IPS-18a (cell line): ENCODE measurements at regions not wholly inside any gene's neighbourhood (a gene's known extent, or its start where the extent isn't known, plus 50 kb on each side); places are given as distances from the start of the nearest gene placed in this dataset.

Experiments used
- H3K27ac ChIP-seq: one replicate; pipeline ENCODE4 v1.5.1; 2013; ENCODE audit warnings: low read length
- H3K27me3 ChIP-seq: one replicate; pipeline ENCODE4 v1.6.1; 2013; ENCODE audit warnings: mild to moderate bottlenecking, low read length; ENCODE audit not compliant: control insufficient read depth, insufficient read depth
- H3K36me3 ChIP-seq: one replicate; pipeline ENCODE4 v1.6.1; 2013; ENCODE audit warnings: low read depth, low read length; ENCODE audit not compliant: control insufficient read depth
- H3K4me1 ChIP-seq: one replicate; pipeline ENCODE4 v1.6.1; 2013; ENCODE audit warnings: low read depth, low read length; ENCODE audit not compliant: control insufficient read depth
- H3K4me3 ChIP-seq: one replicate; pipeline ENCODE4 v1.5.1; 2013; ENCODE audit warnings: low read length
- H3K9ac ChIP-seq: one replicate; pipeline ENCODE4 v1.6.1; 2013; ENCODE audit warnings: mild to moderate bottlenecking, low read length, moderate library complexity
- H3K9me3 ChIP-seq: one replicate; pipeline ENCODE4 v1.6.1; 2013; ENCODE audit warnings: low read depth, low read length; ENCODE audit not compliant: control insufficient read depth

DNA sequence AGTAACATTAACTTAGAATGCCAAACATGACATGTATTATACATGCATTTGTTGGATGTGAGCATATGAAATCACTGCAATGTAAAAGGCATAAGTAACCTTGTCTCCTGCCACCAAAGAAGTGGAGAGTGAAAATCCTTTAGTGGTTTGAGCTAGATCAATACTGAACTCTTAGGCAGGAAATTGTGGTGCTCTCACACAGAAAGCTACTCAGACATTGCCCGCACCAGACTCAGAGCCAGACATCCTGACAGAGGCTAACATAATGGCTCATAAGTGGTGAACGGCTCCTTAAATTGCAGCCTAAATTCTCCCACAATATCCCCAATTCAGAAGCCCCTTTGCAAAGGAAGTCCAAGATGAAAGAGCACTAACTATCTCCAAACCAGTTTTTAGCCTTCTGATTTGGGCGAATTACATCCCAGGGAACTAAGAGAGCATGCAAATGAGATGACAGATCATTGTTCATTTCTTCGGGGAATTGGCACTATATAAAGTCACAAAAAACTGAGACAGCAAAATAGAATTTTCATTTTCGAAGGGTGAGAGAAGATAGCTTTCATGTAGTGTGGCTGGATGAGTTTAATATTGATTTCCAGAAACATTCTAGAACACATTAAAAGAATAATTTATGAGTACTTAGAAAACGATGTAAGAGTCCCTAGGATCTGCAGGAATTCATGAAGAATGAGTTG is 233.6 kb upstream of the RPS6KA3 start:
- Histone ChIP-seq H3K36me3 (no peaks in the 10 kb centered on the region), H3K9ac (no peak overlapping the region), H3K9me3 (peaks cover 18% of the 10 kb centered on the region), H3K27ac (no peak overlapping the region), H3K4me1 (no peaks in the 10 kb centered on the region), H3K27me3 (no peaks in the 10 kb centered on the region), H3K4me3 (no peak overlapping the region)

GRCh38 chrX:20499763-20500162 is 233.1 kb upstream of the RPS6KA3 start:
- no peaks in the 10 kb centered on the region for H3K36me3 ChIP-seq
- H3K9me3 ChIP-seq: peaks cover 18% of the 10 kb centered on the region
- H3K27ac ChIP-seq: no peak overlapping the region
- H3K27me3 ChIP-seq: no peaks in the 10 kb centered on the region
- H3K4me1 ChIP-seq: no peaks in the 10 kb centered on the region
- H3K9ac ChIP-seq: no peak overlapping the region
- no peak overlapping the region for H3K4me3 ChIP-seq

DNA sequence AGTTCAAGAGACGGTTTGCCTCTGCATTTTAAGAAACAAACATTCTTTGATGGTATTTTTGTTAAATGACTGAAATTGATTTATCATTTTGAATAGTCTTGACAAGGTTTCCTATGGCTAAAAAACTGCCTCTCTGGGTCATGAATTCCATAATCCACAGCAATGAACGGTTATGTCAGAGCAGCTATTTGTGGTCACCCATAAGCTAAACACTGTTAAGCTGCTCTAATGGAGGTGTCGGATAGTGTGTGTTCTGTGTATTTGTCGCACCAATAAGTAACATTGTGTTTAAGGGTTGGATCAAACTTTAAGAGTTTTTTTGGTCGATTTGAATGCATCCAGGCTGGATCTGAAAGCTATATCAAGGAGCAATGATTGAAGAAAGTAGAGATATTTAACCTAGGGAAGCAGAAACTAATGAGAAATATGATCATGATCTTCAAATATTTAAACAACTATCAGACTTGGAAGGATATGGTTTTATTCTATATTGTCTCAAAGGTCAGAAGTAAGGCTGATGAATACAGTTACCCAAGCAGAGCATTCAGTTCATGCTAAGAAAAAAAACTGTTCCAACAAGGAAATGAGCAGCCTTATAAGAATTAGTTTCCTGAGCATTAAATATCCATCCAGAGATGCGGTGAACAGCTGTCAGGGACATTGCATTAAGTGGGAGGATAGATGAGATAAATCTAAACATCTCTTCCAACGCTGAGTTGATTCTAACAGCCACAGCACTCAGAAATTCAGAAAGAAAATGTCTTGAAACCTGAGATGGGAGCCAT is 232.3 kb upstream of the RPS6KA3 start:
- H3K27me3 ChIP-seq: no peaks in the 10 kb centered on the region
- no peaks in the 10 kb centered on the region for H3K4me1 ChIP-seq
- no peak overlapping the region for H3K4me3 ChIP-seq
- no peak overlapping the region for H3K27ac ChIP-seq
- H3K9ac ChIP-seq: no peak overlapping the region
- H3K36me3 ChIP-seq: no peaks in the 10 kb centered on the region
- H3K9me3 ChIP-seq: peaks cover 18% of the 10 kb centered on the region

GRCh38 chrX:20495575-20495974 is 228.9 kb upstream of the RPS6KA3 start:
- H3K4me1 ChIP-seq: no peaks in the 10 kb centered on the region
- peaks cover 7% of the 10 kb centered on the region for H3K9me3 ChIP-seq
- no peaks in the 10 kb centered on the region for H3K36me3 ChIP-seq
- H3K27ac ChIP-seq: no peak overlapping the region
- no peak overlapping the region for H3K9ac ChIP-seq
- H3K27me3 ChIP-seq: no peaks in the 10 kb centered on the region
- H3K4me3 ChIP-seq: no peak overlapping the region

DNA sequence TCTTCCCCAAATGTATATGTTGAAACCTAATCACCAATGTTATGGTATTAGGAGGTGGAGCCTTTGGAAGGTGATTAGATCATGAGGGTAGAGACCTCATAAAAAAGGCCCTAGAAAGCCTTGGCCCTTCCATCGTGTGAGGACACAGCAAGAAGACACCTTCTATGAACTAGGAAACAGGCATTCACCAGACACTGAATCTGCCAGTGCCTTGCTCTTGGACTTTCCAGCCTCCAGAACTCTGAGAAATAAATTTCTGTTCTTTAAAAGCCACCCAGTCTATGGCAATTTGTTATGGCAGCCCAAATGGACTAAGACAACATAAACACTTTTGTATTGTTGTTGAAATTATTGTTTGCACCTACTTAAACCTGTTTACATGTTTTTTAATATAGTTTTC is 221.8 kb upstream of the RPS6KA3 start:
- peaks cover 20% of the 10 kb centered on the region for H3K9me3 ChIP-seq
- no peaks in the 10 kb centered on the region for H3K27me3 ChIP-seq
- no peak overlapping the region for H3K9ac ChIP-seq
- no peaks in the 10 kb centered on the region for H3K4me1 ChIP-seq
- no peaks in the 10 kb centered on the region for H3K36me3 ChIP-seq
- H3K4me3 ChIP-seq: no peak overlapping the region
- H3K27ac ChIP-seq: no peak overlapping the region

DNA sequence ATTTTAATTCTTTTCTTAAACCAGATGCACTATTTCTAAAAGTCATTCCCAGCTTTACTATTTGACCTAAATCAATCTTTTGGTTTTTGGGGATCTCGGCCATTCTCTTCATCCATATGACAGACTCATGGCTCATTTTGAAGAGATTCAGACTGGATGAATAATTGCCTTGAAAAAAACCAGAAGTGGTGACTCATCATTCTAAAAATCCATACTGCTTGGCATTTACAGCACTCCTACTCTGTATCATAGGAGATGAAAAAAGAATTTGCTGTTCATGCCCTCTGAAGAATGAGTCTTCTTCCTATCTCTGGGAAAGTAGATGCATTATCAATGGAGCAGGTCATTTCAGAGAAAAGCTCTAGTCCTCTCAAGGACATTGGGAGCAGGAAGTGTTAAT is 220.5 kb upstream of the RPS6KA3 start:
- Histone ChIP-seq H3K4me1 (no peaks in the 10 kb centered on the region), H3K9ac (no peak overlapping the region), H3K9me3 (peaks cover 20% of the 10 kb centered on the region), H3K27ac (no peak overlapping the region), H3K27me3 (no peaks in the 10 kb centered on the region), H3K36me3 (no peaks in the 10 kb centered on the region), H3K4me3 (no peak overlapping the region)

DNA sequence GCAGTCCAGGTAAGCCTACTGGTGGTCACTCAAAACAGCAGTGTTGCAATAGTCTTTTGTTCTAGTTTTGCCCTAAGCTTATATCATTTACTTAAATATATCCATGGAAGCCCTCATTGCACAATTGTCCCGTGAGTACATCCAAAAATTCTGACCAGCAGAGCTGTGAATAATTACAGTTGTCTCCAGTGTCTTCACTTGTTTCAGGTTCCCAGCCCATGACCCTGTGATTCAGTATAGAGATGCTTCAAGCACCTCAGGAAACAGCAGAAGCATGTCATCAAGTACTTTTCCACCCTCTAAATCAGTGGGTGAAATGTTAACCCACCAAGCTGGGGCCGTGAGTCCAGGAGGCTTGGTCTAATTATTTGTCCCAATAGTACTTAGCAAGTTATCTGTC is 214.9 kb upstream of the RPS6KA3 start:
- no peaks in the 10 kb centered on the region for H3K27me3 ChIP-seq
- H3K4me1 ChIP-seq: no peaks in the 10 kb centered on the region
- H3K27ac ChIP-seq: no peak overlapping the region
- H3K9ac ChIP-seq: no peak overlapping the region
- no peaks in the 10 kb centered on the region for H3K36me3 ChIP-seq
- no peak overlapping the region for H3K4me3 ChIP-seq
- peaks cover 16% of the 10 kb centered on the region for H3K9me3 ChIP-seq

GRCh38 chrX:20479896-20480295 is 213.2 kb upstream of the RPS6KA3 start:
- no peaks in the 10 kb centered on the region for H3K27me3 ChIP-seq
- no peak overlapping the region for H3K27ac ChIP-seq
- no peaks in the 10 kb centered on the region for H3K4me1 ChIP-seq
- peaks cover 11% of the 10 kb centered on the region for H3K9me3 ChIP-seq
- no peak overlapping the region for H3K9ac ChIP-seq
- no peaks in the 10 kb centered on the region for H3K36me3 ChIP-seq
- no peak overlapping the region for H3K4me3 ChIP-seq

GRCh38 chrX:20479048-20479447 is 212.3 kb upstream of the RPS6KA3 start:
- Histone ChIP-seq H3K27me3 (no peaks in the 10 kb centered on the region), H3K4me1 (no peaks in the 10 kb centered on the region), H3K9me3 (peaks cover 6% of the 10 kb centered on the region), H3K4me3 (no peak overlapping the region), H3K27ac (no peak overlapping the region), H3K36me3 (no peaks in the 10 kb centered on the region), H3K9ac (no peak overlapping the region)

- Histone ChIP-seq H3K4me3 (no peak overlapping the region), H3K36me3 (no peaks in the 10 kb centered on the region), H3K4me1 (no peaks in the 10 kb centered on the region), H3K9ac (no peak overlapping the region), H3K9me3 (peaks cover 6% of the 10 kb centered on the region), H3K27me3 (no peaks in the 10 kb centered on the region), H3K27ac (no peak overlapping the region)
Observed at GRCh38 chrX:20477836-20478524, 211.3 kb upstream of the RPS6KA3 start.

DNA sequence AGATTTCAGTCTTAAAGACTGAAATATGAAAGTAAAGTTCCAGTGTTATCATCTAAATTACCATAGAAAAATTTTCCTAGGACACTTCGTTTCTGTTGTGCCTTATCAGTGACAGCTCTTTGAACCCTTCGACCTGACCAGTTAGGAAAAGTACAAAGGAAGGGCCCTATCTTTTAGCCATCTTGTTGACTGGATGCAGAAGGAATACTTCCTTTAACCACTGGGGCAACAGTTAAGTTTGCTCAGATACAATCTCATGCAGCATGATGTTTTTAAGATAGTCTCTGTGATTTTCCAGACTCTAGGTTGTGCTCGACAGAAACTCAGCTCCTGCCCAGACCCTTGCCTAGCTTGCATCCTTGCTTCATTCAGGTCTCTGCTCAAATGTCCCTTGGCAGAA is 210.5 kb upstream of the RPS6KA3 start:
- peaks cover 6% of the 10 kb centered on the region for H3K9me3 ChIP-seq
- H3K9ac ChIP-seq: no peak overlapping the region
- H3K4me3 ChIP-seq: no peak overlapping the region
- H3K27me3 ChIP-seq: no peaks in the 10 kb centered on the region
- no peak overlapping the region for H3K27ac ChIP-seq
- H3K4me1 ChIP-seq: no peaks in the 10 kb centered on the region
- no peaks in the 10 kb centered on the region for H3K36me3 ChIP-seq
